ENCODE measurements at regions not wholly inside any gene's neighbourhood (a gene's known extent, or its start where the extent isn't known, plus 50 kb on each side); places are given as distances from the start of the nearest gene placed in this dataset.

DNA sequence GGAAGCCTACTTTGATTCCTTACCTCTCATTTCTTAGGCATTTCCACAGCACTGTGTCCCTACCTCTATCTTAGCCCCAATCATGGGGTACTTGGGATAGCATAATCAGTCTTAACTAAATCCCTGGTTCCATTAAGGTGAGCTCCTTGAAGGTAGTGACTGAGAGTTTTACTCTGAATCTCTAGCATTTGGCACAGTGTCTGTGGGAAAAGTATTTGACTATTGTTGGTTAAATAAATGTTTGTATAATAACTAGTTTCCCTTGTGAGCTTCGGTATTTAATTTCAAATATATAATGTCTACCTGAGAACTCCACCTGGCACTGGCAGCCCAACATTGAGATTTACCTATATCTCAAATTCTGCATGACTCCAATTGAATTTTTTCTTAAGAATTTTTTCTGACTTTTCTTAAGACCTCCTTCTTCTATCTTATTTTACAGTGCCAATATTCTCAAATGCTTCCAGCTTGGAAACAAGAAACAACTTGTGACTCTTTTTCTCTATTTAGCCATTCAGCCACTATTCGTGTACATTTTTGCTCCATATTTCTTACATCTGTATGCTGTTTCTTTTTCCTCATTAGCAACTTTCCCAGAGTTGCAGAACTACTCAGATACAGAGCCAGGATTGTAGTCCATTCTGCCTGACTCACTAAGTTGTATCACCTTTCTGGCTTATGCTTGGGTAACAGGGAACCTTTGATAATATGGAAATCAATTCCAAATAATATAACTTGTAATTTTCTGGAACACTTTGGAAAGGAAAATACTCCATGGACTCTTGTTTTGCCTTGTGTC lies 214.0 kb upstream of the NT5C1B start:
- TF ChIP-seq ZFX (IDR thresholded peaks at IDR 0.05): no peak
- TF ChIP-seq, protein P1, sequence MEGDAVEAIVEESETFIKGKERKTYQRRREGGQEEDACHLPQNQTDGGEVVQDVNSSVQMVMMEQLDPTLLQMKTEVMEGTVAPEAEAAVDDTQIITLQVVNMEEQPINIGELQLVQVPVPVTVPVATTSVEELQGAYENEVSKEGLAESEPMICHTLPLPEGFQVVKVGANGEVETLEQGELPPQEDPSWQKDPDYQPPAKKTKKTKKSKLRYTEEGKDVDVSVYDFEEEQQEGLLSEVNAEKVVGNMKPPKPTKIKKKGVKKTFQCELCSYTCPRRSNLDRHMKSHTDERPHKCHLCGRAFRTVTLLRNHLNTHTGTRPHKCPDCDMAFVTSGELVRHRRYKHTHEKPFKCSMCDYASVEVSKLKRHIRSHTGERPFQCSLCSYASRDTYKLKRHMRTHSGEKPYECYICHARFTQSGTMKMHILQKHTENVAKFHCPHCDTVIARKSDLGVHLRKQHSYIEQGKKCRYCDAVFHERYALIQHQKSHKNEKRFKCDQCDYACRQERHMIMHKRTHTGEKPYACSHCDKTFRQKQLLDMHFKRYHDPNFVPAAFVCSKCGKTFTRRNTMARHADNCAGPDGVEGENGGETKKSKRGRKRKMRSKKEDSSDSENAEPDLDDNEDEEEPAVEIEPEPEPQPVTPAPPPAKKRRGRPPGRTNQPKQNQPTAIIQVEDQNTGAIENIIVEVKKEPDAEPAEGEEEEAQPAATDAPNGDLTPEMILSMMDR (conservative IDR thresholded peaks at IDR 0.05): no peak
- no peak overlapping the region for H3K27ac ChIP-seq

DNA sequence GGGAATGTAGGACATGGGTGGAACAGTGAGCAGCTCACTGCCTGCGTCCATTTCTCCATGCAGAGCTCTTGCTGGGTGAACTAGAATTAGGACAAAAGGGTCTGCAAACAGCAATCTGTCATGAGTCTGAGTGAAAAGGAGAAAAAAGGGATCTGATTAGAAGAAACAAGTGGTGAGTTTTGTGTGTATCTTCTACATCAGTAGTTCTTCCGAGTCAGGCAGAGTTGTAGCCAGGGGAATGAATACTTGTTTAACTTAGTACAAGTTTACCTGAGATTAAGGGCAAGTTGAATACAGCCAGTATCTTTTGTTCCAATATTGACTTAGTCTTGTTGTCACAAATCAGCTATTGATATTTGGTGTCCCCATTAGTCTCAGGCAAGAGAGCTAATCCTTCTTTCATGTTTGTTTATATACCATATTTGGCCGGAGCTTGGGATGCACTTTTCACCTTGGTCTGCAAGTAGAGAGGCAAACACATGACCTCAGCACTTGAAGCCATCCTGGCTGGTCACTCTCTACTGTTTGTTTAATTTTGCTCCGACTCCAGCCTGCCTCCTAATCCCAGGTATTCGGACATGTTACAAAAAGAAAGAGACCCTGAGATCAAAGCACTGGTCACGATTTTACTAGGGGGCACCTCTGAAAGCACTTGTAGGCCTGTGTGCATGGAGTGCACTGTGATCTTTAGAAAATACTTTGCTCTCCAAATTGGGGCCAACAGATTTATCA lies 211.0 kb upstream of the NT5C1B start:
- no peak for TF ChIP-seq ZFX (IDR thresholded peaks at IDR 0.05)
- TF ChIP-seq, protein P1 (conservative IDR thresholded peaks at IDR 0.05): no peak
- H3K27ac ChIP-seq: peak overlapping the region; percentile 63; the same call in 1 of the 2 replicates

DNA sequence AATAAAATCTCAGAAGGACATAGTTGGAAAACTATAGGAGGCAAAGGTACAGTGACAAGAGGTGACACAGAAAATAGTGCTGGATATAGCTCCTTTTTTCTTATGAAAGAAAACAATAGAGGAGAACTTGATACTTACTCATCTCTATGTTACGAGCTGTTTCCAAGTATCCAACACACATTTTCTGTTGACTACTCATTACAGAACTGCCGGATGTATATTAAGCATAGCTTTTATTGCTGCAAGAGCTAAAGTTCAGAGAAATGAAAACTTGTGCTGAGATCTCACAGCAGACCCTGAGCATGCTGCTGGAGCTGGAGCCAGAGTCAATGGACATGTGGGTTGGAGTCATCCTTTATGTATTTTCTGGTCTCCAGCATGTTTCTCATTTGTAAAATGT lies 210.0 kb upstream of the NT5C1B start:
- no peak overlapping the region for H3K27ac ChIP-seq
- no peak for TF ChIP-seq ZFX (IDR thresholded peaks at IDR 0.05)
- TF ChIP-seq, protein P1 (conservative IDR thresholded peaks at IDR 0.05): no peak

DNA sequence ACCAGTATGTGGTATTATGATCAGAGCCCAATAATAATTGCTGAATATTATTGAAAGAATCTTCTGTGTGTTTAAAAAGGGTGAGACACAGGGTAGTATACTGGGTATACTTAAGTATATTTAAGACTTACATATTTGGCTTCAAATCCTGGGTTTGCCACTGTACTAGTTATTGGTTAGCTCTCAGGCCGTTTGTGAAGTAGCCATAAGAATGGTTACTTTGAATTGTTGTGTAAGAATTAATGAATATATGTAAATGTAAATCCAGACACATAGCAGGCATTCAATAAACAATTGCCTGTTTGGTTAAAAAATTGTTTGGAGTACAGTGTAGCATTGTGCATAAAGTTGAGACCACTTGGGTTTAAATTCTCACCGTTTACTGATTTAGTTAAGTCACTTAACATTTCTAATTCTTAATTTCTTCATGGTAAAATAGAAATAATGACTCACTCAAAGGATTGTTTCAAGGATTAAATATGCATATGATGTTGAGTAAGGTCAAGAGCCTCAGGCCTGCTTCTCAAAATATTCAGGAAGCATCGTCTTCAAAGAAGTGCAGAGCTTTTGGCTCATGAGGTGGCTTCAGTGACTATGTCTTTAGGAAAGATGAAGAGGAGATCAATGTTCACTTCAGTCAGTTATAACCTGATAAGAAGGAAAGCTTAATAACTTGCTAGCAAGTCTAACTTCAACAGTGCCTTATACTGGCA lies 207.9 kb upstream of the NT5C1B start:
- TF ChIP-seq, protein P1 (conservative IDR thresholded peaks at IDR 0.05): no peak
- TF ChIP-seq ZFX (IDR thresholded peaks at IDR 0.05): no peak
- H3K27ac ChIP-seq: no peak overlapping the region

DNA sequence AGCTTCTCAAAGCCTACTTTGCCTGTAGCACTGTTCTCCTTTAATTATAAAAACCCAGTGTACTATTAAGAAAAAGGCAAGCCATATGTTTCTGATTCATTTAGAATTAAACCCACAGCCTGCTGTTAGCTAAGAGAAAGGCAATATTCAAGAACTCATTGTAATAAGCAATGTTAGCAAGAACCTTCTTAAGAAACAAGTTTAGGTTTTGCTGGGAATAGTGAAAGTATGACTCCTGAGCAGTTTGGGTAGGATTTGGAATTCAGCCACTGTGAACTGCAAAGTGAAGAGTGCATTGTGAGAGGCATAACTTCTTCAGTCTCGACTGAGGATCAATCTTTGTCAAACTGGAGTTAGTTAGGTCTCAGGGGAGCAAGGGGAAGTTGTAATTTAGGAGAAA lies 206.5 kb upstream of the NT5C1B start:
- no peak for TF ChIP-seq ZFX (IDR thresholded peaks at IDR 0.05)
- TF ChIP-seq, protein P1 (conservative IDR thresholded peaks at IDR 0.05): no peak
- H3K27ac ChIP-seq: no peak overlapping the region

DNA sequence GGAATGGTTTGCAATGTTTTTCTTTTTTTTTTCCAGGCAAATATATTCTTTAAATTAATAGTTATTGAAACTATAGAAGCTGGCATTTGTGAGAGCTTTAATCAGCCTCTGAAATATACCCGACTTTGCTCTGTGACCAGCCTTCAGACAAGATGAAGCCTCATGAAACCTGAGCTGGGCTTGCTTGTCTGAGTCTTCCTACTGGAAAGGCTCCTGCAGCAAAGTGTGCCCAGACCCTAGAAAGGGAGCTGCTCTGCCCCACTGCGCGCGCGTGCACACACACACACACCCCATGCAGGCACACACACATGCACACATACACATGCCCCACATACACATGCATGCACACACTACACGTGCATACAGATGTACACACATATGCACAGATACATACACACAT lies 203.3 kb upstream of the NT5C1B start:
- no peak overlapping the region for H3K27ac ChIP-seq
- TF ChIP-seq, protein P1 (conservative IDR thresholded peaks at IDR 0.05): no peak
- TF ChIP-seq ZFX (IDR thresholded peaks at IDR 0.05): no peak

DNA sequence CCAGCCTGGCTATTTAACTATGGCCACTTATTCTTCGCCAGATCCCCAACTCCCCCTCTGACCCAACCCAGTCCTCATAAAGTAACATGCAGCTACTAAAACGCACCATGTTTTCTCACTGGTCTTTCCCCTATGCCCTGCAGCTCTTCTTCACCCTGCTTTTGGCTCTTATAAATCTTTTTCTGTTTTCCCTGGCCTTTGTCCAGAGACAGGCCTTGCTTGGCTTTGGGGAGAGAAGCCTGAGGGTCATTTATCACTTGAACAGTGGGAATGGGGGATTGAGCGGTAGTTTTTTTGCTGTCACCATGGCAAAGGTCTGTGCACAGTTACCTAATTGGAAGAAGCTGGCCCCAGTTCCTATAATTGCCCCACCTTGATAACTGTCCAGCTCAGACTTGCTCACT lies 202.9 kb upstream of the NT5C1B start:
- no peak overlapping the region for H3K27ac ChIP-seq
- no peak for TF ChIP-seq ZFX (IDR thresholded peaks at IDR 0.05)
- TF ChIP-seq, protein P1 (conservative IDR thresholded peaks at IDR 0.05): no peak
